ENCODE measurements at regions not wholly inside any gene's neighbourhood (a gene's known extent, or its start where the extent isn't known, plus 50 kb on each side); places are given as distances from the start of the nearest gene placed in this dataset.
"Not testable (repeated sequence)": the region's sequence is repeated elsewhere in the genome, so short reads cannot be mapped to it uniquely, and the experiment has no call there.

DNA sequence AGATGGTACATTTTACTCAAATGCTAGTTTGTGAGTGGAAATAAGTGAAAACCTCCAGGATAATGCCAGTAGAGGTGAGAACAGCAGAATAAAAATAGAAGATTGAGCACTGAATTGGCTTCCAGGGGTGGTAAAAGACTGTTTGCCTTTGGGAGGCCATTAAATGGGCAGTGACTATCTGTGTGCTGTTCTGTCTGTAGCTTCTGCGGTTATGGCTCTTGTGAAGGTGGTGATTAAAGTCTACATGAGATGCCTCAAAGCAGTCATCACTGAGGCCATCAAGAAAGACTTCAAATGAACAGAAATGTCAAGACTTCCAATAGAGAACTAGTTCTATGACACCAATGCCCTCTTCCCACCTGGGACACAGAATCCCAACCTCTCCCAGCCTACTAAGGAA is 108.8 kb downstream of the EFHB start:
- DNase-seq = no peak

DNA sequence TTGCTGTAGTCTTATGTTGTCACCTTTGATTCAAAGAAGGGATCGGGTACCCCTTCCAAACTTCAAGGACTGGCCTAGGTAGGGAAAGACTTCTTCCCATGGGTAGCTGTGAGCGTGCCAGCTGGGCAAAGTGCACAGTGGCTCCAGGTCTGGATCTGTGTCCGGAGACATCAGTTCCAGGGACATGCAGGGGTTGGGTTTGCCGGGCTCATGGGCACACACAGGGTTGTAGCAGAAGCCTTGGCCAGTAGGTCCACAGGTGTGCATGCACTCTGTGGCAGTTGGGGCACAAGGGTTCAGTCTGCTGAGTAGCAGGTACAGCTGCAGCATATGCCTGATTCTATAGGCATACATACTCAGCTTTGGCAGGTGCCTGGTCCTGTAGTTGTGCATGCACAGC is 111.2 kb downstream of the EFHB start:
- no peak for DNase-seq

DNA sequence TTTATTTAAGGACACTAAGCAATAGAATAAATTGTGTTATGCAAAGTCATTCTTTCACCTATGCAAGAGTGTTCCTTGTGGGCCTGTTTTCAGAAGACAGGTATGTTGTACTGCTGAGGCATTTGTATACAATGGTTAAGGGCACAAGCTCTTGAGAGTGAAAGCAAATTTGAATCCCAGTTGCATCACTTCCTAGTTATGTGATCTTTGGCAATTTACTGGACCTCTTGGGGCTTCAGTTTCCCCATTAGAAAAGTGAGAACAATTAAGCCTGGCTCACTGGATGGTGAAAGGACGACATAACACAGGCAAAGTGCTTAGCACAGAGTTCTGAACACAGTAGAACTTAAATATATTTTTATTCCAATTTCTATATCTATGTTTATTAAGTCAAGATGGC is 117.4 kb downstream of the EFHB start:
- no peak for DNase-seq

DNA sequence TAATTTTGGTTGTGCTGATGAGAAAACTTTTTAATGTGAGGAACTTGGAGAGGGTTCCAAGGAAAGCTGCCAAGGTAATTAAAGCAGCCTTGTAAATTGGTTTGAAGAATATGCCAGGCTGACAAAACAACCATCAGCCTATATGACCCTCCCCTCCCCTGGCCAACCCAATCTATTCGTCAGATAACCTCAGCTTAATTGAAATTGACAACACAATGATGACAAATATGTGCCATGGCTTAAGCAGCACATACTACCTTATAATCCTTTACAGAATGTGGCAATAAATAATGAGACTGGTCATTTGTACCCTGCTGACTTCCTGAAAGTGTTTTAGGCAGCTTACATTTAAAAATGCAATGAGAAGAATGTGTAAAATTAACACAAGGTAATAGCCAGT is 118.2 kb downstream of the EFHB start:
- DNase-seq = no peak

DNA sequence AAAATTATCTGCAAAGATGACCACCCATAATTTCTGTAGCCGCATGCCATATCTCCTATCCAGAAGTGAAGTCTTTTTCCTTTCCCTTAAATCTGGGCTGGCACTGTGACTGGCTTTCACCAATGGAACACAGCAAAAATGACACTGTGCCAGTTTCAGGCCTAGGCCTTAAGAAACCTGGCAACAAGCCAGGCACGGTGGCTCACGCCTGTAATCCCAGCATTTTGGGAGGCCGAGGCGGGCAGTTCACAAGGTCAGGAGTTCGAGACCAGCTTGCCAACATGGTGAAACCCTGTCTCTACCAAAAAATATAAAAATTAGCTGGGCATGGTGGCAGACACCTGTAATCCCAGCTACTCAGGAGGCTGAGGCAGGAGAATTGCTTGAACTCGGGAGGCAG is 120.3 kb downstream of the EFHB start:
- not testable (repeated sequence) for DNase-seq

DNA sequence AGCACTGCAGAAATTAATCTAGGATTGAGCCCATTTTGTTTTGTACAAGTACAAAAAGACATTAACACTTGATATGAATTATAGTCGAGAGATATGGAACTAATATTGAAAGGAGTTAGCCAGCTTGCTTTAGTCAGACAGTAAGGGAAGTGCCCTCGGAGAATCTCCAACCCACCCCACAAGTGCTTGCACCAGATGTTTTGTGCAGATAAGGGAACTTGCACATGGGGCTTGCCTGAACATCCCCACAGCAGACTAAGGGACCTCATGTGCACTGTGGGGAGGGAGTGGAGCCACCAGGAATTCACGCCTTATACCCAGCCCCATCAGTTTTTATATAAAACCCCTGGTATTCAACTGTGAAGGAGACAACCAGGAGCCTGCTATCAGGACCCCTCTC is 122.3 kb downstream of the EFHB start:
- no peak for DNase-seq

DNA sequence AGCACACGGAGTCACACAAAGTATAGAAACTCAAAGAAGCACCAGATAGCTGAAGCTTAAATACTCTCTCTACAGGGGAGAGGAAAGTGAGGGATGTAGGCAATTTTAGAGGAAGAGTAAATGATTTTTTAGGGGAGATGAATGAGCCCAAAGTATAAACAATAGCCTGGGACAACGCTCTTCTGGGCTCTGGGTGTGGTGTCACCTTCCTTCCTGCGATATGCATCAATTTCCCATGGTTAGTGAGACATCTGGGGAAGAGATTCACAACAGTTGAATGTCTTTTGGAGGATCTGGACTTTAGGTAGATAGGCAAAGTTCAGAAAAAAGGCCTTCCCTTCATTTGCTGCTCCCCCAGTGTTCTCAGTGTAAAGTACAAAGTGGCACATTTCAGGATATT is 125.2 kb downstream of the EFHB start:
- DNase-seq = no peak

DNA sequence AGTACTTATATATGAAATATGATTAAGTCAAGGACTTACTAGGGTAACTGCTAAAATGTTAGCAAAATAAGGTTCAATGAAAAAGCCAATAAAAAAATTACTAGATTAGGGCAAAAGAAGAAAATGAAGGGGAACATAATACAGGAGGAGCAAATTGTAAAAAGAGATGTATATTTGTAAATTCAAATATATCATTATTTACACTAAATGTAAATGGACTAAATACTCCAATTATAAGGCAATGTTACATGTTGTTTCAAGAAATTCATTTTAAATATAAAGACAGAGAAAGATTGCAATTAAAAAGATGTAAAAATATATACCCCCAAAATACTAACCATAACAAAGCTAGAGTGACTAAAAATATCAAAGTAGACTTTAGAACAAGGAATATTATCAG is 134.1 kb downstream of the EFHB start:
- no peak for DNase-seq

DNA sequence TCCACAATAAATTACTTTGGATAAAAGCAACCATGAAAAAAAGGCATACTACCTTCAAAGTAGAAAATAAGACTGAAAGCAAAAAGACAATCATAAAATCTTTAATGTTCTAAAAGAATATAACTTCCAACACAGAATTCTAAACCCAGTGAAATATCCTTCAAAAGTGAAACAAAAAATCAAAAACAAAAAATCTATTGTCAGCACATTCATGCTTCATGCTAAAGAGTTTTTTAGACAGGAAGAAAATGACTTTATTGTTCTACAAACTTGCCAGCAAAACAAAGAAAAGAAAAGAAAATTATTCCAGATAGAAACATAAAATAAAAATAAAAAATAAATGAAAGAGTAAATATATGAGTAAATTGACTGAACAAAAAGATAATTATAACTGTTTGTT is 134.9 kb downstream of the EFHB start:
- DNase-seq = no peak

DNA sequence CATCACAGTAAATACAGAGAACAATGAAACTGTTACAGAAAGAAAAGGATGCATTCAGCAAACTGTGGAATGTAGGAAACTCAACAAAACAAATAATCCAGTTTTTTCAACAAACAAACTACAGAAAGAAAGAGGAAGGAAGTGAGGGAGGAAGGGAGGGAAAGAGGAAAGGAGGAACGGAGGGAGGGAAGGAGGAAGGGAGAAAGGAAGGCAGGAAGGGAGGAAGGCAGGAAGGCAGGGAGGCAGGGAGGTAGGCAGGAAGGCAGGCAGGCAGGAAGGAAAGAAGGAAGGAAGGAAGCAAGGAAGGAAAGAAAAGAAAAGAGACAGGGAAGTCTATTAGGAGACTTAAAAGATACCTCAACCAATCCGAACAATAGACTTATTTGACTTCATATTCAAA is 135.7 kb downstream of the EFHB start:
- no peak for DNase-seq

DNA sequence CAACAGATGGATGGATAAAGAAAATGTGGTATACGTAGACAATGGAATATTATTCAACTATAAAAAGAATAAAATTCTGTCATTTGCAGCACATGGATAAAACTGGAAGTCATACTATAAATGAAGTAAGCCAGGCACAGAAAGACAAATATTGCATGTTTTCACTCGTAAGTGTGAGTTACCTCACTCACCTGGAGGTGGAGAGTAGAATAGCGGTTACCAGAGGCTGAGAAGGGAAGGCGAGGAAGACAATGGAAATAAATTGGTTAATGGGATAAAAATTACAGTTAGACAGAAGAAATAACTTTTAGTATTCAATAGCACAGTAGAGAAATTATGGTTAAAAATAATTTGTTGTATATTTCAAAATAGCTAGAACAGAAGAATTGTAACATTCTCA is 141.6 kb downstream of the EFHB start:
- DNase-seq = no peak

DNA sequence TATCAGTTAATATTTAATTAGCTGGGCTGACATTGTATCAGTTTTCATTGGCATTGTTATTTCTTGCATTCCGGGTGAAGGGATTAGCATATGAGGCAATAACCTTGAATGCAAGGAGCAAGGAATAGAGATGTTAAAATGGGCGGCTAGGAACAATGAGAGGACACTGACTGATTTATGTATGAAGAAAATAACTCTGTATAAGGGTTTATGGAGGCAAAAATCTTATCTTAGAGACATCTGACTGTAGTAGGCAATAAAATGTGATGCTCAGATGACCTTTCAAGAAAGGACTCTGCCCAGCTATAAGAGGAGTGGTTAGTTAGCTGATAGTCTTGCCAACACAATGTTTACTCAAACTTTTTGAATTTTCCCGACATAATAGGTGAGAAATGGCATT is 158.3 kb downstream of the EFHB start:
- no peak for DNase-seq

DNA sequence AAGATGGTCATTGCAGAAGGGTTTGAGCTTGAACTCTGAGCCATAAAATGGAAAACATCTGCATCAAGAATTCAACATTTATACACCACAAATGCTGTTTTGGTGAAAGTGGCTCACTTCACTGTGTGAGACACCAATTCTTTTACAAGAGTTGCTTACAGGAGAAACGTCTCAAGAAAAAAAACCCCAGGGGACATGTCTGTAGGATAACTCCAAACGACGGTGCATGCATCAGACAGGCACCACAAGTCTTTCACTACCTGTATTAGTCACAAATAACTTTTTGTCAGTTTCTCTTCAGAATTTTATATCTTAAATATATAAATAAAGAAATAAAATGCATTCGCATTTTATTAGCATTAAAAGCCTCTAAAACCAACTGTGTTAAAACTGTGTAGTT is 164.3 kb downstream of the EFHB start:
- DNase-seq = no peak

DNA sequence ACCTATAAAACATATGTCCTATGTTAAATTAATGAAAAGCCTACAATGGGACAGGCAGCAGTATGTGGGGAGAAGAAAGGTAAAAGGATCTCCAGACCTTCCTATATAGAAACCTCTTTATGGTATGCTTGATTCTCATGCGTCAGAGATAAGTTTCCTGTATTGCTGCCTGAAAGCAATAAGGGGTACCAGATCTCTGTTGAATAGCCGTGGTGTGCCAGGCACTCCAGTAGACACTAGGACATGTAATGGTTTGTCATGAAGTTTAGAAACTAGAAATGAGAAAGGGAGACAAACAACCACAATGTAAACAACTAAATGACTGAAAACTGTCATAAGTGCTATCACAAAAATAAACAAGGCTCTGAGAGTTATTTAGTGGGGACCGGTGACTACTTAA is 168.1 kb downstream of the EFHB start:
- DNase-seq = no peak

DNA sequence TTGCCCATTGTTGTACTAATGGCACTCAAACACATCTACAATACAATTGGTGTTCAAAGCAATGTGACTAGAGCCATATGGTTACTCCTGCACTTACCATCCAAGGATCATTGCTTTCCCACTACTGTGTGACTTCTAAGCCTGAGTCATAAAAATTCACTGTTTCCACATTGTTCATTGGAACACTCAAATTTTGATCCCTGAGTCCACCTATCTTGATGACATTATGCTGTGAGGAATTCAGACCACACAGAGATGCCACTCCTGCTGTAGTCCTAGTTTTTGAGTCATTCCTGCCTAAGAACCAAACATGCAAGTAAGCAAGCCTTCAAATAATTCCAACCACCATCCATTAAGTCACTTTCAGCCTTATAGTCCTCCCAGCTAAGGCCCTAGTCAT is 176.2 kb downstream of the EFHB start:
- DNase-seq = no peak

DNA sequence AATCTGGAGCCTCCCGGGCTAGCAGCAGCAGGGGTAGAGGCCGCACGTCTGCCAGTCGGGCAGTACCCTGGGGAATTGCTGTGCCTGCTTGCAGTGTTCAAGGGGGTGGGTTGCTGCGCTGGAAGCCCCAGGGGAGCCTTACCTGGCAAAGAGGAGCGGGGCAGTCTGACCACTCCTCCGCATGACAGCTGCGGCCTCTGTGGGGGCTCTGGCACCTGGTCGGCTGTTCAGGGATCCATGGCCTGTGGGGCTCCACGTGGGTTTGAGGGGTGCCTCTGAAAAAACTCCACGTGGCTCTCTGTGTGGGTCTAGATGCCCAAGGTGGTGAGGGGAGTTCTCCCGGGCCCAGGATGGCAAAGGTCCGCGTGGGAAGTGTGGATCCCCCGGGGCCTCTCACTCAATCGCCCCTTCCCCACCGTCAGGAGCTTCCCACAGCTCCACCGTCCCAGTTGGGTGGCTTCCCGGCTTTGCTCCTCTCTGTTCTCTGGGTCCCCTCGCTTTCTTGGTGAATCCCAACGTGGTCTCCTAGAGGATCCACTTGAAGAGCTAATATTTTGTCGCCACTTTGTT is 184.5 kb downstream of the EFHB start:
- no peak for DNase-seq

DNA sequence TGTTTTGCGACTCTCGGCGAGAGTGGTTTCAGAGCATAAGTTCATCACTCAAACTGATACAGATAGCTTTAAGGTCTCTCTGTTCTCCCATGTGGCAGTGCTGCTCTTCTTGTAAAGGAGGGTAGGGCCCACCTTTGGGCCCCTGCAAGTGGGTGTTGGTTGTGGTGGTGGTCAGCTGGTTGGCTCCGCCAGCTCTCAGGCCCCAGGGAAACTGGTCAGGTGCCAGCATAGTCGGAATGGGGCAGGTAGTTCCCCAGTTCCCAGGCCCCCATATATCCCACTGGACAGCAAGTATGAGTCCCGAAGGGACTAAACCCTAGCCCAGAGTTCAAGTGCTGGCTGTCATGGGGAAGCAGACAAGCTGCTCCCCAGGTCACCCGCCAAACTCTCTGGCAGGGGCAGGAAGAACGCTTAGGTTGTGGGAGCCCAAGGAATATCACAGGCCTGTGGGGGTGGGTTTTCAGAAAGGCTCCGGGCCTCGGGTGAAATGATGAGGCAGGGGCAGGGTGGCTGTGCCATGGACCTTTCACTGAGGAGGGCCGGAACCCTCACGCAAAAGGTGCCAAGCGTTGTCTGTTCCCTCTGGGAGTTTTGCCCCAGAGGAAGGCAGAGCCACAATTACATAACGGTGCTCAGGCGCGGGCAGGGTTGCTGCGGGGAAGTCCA is 185.1 kb downstream of the EFHB start:
- no peak for DNase-seq

DNA sequence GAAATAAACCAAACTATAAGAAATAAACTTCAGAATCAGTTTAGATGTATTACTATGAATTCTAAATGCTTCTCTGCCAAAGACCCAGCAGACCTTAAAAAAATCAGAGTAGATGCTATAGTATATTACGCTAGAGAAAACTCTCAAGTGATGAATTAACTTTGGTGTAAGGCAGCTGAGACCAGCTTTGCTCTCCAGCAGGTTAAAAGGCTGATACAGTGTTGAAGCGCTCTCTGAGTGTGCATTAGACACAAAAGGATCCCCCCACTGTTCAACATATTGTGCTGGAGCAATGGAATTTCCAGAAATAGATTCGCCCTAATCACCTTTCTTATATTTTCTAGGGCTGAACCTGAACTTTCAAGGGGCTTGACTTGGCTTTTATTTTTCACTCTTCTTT is 190.0 kb downstream of the EFHB start:
- no peak for DNase-seq

DNA sequence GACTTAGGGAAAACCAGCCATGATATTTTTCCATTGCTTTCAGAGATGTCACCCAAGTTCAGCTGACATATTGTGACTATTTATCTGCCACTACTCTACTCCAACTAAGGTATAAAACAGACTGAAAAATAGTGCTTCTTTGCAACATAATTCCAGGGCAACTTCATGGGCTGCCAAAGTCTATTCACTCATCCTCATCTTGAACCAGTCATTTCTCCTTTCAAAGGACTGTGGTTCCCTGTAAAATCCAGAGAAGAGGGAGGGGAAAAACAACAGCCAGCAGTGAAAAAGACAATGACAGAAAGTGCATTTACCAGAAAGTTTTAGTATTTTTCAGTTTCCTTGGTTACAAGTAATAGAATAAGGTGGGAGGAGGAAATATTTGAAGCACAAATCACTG is 191.1 kb downstream of the EFHB start:
- DNase-seq = no peak

DNA sequence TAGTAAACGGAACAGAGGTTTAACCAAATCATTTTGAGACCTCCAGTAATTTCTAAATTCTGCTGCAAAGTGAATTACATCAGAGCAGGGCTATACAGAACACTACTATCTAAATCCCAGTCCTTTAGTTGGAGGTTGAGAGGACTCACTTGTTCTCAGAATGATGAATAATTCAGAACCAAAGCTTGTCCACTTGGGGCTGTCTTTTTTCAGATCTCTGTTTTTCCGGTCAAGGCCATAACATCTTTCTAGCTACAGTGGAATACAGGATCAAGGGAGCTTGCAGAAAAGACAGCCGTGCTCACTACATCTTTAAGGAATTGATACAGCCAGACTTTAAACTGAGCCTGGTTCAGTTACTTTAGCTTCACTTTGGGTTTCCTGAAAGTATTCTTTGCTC is 194.5 kb downstream of the EFHB start:
- no peak for DNase-seq

DNA sequence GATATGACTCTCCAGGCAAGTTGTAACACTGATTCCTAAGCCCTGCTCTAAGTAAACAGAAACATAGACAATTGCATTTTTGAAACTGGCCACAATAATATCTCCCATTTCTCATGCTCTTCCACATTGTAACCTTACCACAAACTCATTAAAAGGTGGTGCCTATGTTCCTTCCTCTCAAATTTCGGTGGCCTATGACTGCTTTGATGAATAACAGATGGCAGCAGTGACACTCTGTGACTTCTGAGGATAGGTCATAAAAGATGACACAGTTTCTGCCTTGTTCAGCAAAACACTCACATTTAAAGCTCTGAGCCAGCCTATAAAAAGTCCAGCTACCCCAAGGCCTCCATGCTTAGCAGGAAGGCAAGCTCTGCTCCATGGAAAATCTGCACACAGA is 195.2 kb downstream of the EFHB start:
- DNase-seq = no peak

DNA sequence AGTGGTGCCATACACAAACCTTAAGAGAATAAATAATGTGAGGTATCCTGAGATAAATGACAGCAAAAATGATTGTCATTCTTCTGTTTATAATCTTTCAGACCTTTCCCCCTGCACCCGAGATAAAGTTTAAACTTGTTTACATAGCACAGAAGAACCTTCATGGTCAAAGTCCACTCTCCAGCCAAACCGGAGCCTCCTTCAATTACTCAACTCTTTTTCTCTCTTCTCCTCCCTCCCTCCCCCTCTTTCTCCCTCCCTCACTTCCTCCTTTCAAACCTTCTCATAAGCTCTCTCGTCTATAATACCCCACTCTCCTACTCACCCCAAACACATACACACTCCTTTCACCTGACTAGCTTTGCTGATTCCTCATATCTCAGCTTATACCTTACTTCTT is 198.9 kb downstream of the EFHB start:
- DNase-seq = no peak

DNA sequence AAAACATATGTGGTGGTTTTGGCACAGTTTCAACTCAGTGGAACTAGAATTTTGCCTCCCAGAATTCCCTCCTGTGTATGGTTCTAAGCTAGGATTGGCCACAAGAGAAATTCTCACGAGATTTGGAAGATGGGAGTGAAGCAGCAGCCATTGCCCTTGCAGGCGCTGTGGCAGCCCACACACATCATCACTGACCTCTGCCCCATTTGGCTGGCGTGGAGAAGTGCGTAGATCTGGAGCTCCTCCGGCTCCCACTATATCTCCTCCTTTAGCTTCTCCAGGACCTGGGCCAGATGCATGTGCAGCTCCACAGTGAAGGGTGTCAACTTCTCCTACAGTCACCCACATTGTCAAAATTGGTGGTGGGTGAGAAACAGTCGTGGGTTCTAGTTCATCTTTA is 199.6 kb downstream of the EFHB start:
- no peak for DNase-seq

DNA sequence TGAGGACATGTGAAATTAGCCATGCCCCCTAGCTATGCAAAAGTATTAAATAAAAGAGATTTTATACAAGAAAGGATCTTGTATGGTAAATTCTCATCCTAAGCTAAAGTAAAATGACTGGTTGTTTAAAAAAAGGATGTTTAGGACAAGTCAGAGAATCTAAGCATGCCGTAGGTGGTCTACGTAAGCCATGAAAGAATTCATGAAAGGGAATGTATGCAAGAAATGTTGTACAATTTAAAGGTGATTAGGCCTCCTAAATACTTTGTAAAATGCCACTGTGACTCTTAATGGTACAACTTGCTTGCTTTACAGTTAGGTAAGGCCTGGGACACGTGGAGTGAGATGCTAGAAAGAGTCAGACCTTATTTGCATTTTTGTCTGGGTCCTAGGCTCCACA is 209.0 kb downstream of the EFHB start:
- DNase-seq = no peak

DNA sequence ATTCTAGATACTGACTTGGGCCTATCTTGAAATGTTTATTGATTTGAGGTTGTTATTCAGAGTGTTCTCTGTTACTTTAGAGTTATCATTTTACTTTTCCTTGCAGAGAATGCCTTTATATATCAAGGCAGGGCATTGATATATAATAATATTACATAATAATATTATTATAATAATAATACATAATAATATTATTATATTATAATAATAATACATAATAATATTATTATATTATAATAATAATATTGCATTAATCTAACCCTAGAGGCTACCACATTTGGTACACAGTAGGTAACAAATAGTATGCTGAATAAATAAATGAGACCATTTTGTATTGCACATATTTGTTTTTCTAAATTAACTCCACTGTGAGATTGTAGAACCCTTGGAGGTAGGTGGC is 216.3 kb downstream of the EFHB start:
- DNase-seq = no peak

Data from NCI-H524 treated with DMSO at 0.1 percent for 48 hours (cell line).